Brain microvascular endothelial cell (primary cell): ENCODE measurements at regions not wholly inside any gene's neighbourhood (a gene's known extent, or its start where the extent isn't known, plus 50 kb on each side); places are given as distances from the start of the nearest gene placed in this dataset.

ENCODE experiments used
- DNase-seq: peaks from one replicate; pipeline ENCODE4 v3.0.0-alpha.2; 2020
- H3K27ac ChIP-seq: fragments of 250-450 bp; sonication (Bioruptor Pico); 2 replicates; pipeline ENCODE4 v1.5.1; 2020; ENCODE audit warnings: mild to moderate bottlenecking, moderate library complexity
- H3K27me3 ChIP-seq: fragments of 250-450 bp; sonication (Bioruptor Pico); replicated peaks from 2 replicates; pipeline ENCODE4 v1.5.1; 2020; ENCODE audit warnings: mild to moderate bottlenecking
- H3K36me3 ChIP-seq: fragments of 250-450 bp; sonication (Bioruptor Pico); replicated peaks from 2 replicates; pipeline ENCODE4 v1.5.1; 2020; ENCODE audit warnings: mild to moderate bottlenecking
- H3K4me3 ChIP-seq: 2 replicates; pipeline ENCODE4 v1.5.1; 2011; ENCODE audit warnings: low read depth, mild to moderate bottlenecking, control low read depth, low read length, moderate library complexity
- in situ Hi-C: cut with HindIII; loops from 2 replicates; pipeline ENCODE4 v1.10.0; 2017; ENCODE audit warnings: low sequenced_read_pairs, low pct_ligation_motif_present
- TF ChIP-seq, protein P1 (sequence below): IDR thresholded peaks from 2 replicates; pipeline ENCODE4 v1.5.1; 2011; ENCODE audit warnings: low read depth, mild to moderate bottlenecking, moderate library complexity, low read length, control low read depth, inconsistent platforms; ENCODE audit errors: missing control alignments

DNA sequence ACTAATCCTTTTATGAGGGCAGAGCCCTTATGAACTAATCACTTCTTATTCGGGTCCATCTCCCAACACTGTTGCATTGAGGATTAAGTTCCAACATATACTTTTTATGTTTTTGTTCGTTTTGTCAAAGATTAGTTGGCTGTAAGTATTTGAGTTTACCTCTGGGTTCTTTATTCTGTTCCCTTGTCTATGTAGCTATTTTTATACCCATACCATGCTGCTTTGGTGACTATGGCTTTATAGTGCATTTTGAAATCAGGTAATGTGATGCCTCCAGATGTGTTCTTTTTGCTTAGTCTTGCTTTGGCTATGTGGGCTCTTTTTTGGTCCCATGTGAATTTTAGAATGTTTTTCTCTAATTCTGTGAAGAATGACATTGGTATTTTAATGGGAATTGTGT is 166.4 kb upstream of the KCNMB2 start:
- H3K4me3 ChIP-seq, result no peak overlapping the region
- in situ Hi-C loops, result no loop called here

DNA sequence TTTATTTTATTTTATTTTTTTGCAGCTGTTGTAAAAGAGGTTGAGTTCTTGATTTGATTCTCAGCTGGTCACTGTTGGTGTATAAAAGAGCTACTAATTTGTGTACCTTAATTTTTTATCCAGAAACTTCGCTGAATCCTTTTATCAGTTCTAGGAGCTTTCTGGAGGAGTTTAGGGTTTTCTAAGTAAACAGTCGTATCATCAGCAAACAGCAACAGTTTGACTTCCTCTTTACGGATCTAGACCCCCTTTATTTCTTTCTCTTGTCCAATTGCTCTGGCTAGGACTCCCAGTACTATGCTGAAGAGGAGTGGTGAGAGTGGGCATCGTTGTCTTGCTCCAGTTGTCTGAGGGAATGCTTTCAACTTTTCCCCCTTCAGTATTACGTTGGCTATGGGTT is 165.8 kb upstream of the KCNMB2 start:
- TF ChIP-seq, protein P1, sequence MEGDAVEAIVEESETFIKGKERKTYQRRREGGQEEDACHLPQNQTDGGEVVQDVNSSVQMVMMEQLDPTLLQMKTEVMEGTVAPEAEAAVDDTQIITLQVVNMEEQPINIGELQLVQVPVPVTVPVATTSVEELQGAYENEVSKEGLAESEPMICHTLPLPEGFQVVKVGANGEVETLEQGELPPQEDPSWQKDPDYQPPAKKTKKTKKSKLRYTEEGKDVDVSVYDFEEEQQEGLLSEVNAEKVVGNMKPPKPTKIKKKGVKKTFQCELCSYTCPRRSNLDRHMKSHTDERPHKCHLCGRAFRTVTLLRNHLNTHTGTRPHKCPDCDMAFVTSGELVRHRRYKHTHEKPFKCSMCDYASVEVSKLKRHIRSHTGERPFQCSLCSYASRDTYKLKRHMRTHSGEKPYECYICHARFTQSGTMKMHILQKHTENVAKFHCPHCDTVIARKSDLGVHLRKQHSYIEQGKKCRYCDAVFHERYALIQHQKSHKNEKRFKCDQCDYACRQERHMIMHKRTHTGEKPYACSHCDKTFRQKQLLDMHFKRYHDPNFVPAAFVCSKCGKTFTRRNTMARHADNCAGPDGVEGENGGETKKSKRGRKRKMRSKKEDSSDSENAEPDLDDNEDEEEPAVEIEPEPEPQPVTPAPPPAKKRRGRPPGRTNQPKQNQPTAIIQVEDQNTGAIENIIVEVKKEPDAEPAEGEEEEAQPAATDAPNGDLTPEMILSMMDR, result no peak
- no peak overlapping the region for H3K4me3 ChIP-seq
- in situ Hi-C loops, result no loop called here
- no peaks in the 10 kb centered on the region for H3K27me3 ChIP-seq
- DNase-seq, result no peak
- no peaks in the 10 kb centered on the region for H3K36me3 ChIP-seq
- H3K27ac ChIP-seq, result no peak overlapping the region

More for the DNA sequence above, 166.4 kb upstream of the KCNMB2 start:
- H3K27me3 ChIP-seq, result no peaks in the 10 kb centered on the region
- no peak overlapping the region for H3K27ac ChIP-seq
- TF ChIP-seq, protein P1, result no peak
- H3K36me3 ChIP-seq, result no peaks in the 10 kb centered on the region
- DNase-seq, result no peak

DNA sequence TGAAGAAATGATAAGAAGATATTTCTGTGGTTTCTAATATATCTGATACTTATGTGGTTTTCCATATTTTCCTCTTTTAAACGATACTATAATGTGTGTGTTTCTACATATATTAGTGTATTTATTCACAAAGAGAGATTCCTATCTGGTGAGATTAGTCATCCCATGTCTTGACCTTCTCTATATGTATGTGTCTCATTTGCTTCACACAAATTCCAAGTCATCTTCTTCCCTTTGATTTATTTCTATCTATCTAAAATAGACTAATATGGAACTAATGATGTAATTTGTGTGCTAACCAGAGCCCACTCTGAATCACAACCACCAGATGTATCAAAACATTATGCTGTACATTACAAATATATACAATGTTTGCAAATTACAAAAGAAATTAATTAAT is 154.7 kb upstream of the KCNMB2 start:
- in situ Hi-C loops, result no loop called here
- DNase-seq, result peak; percentile 18
- Histone ChIP-seq H3K36me3 (no peaks in the 10 kb centered on the region), H3K4me3 (no peak overlapping the region), H3K27ac (peak overlapping the region; percentile 85), H3K27me3 (no peaks in the 10 kb centered on the region)
- TF ChIP-seq, protein P1, result no peak

DNA sequence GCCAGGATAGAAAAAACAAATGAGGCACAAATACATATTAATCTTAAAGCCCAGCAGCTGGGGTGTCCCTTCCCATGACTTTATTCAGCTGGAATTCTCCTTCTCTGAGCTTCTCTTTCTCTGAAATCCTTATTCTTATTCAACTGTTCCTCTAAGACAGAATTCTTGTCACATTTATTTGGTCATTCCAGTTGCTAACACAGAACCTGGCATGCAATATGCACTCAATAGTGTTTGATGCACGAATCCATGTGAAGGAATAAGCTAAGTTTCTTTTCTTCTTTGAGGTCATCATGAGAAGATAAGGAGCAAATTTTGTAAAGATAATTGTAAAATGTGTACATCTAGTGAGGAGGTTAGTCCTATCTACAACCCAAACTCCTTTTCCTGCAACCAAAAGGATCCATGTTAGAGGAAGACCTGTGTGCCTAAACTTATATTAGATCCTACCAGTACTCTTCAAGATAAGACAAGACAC is 154.2 kb upstream of the KCNMB2 start:
- Histone ChIP-seq H3K27ac (peak overlapping the region; percentile 85), H3K4me3 (no peak overlapping the region), H3K27me3 (no peaks in the 10 kb centered on the region), H3K36me3 (no peaks in the 10 kb centered on the region)
- no peak for DNase-seq
- in situ Hi-C loops, result no loop called here
- TF ChIP-seq, protein P1, result no peak

DNA sequence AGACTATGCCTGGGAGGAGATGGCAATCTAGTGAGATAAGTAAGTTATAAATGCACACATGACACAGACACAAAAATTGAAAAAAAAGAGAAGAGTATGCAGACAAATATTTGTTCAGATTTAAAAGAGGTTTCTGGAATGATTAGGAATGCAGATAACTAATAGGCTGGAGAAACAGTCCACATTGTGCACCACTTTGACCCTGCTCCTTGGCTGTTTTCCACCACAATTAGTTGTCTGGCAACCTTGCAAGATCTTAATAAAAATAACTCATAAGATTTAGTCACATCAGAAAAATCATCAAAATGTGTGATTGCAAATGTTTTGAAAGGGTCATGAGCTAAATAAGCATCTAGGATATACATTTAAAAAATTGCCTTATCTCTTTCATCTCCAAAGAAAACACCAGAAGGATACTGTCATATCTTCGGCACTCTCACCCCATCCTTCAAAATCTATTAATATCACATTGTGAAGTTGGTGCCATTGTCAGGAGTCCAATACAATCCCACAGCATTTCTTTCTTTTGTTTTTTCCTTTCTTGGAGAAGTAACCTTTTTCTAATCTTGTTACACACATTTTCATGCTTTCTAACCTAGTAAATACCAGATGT is 153.7 kb upstream of the KCNMB2 start:
- TF ChIP-seq, protein P1, result no peak
- in situ Hi-C loops, result no loop called here
- peak overlapping the region; percentile 85 for H3K27ac ChIP-seq

More for the DNA sequence above, 153.7 kb upstream of the KCNMB2 start:
- Histone ChIP-seq H3K4me3 (no peak overlapping the region), H3K27me3 (no peaks in the 10 kb centered on the region), H3K36me3 (no peaks in the 10 kb centered on the region)
- peak; percentile 97 for DNase-seq
